Erythroblast (primary cell): ENCODE measurements at regions not wholly inside any gene's neighbourhood (a gene's known extent, or its start where the extent isn't known, plus 50 kb on each side); places are given as distances from the start of the nearest gene placed in this dataset.

ENCODE experiments used
- GATA1 ChIP-seq: IDR thresholded peaks from 2 replicates; pipeline ENCODE4 v1.6.1; 2011; ENCODE audit warnings: low read depth, mild to moderate bottlenecking, control low read depth, low read length, moderate library complexity
- POLR2A ChIP-seq: IDR thresholded peaks from 2 replicates; pipeline ENCODE4 v1.6.1; 2011; ENCODE audit warnings: mild to moderate bottlenecking, low read length

GRCh38 chr2:134785659-134786430, 52.6 kb upstream of the ACMSD start:
- no peak for TF ChIP-seq POLR2A
- TF ChIP-seq GATA1, result no peak
